ENCODE measurements at regions not wholly inside any gene's neighbourhood (a gene's known extent, or its start where the extent isn't known, plus 50 kb on each side); places are given as distances from the start of the nearest gene placed in this dataset.
"Not testable (repeated sequence)": the region's sequence is repeated elsewhere in the genome, so short reads cannot be mapped to it uniquely, and the experiment has no call there.

GRCh38 chr11:135004495-135004894 lies 592.5 kb upstream of the B3GAT1 start:
- Histone ChIP-seq H3K4me3 (no peak overlapping the region), H3K9me3 (no peaks in the 10 kb centered on the region), H3K27me3 (ENCODE audit: low read depth) (no peaks in the 10 kb centered on the region), H3K36me3 (replicated peaks) (no peaks in the 10 kb centered on the region), H3K4me1 (no peaks in the 10 kb centered on the region)
- no peak for DNase-seq (ENCODE audit: low spot score in 2 of 2)
- in situ Hi-C loops (cut with MboI; ENCODE audit: low sequenced_read_pairs), result no loop called here

DNA sequence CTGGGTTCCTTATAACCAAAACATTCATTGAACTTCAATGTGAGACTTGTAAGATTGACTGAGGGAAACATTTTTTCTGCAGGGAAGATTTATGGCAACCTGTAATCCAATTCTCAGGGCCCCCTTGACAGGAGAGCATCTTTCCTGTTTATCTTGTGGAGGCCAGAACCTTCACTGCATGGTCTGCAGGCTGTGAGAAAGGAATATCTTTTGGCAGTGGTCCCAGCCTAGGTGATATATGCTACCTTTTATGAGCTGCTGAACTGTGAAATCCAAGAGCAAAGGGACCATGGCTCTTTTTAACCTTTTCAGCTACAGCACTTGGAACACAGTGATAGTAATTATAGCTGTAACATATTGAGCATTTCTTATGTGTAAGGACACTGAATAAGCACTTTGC lies 590.2 kb upstream of the B3GAT1 start:
- DNase-seq (ENCODE audit: low spot score in 2 of 2), result no peak
- in situ Hi-C loops (cut with MboI; ENCODE audit: low sequenced_read_pairs), result no loop called here
- Histone ChIP-seq H3K9me3 (no peaks in the 10 kb centered on the region), H3K4me3 (no peak overlapping the region), H3K36me3 (replicated peaks) (no peaks in the 10 kb centered on the region), H3K27me3 (ENCODE audit: low read depth) (no peaks in the 10 kb centered on the region), H3K4me1 (peaks cover 7% of the 10 kb centered on the region)

GRCh38 chr11:135001581-135001980 lies 589.5 kb upstream of the B3GAT1 start:
- in situ Hi-C loops (cut with MboI; ENCODE audit: low sequenced_read_pairs), result no loop called here
- no peak for DNase-seq (ENCODE audit: low spot score in 2 of 2)
- H3K4me1 ChIP-seq, result peaks cover 14% of the 10 kb centered on the region

DNA sequence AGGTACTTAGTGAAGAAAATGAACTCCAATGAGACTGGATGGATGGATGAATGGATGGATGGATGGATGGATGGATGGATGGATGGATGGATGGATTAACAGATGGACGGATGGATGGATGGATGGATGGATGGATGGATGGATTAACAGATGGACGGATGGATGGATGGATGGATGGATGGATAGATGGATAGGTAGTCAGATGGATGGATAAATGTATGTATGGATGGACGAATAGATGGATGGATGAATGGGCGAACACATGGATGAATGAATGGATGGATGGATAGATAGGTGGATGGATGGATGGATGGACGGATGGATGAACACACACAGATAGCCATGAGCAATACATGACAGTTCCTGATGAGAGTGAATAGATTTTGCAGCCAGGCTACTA lies 589.0 kb upstream of the B3GAT1 start:
- in situ Hi-C loops (cut with MboI; ENCODE audit: low sequenced_read_pairs); H3K4me3 ChIP-seq: not testable (repeated sequence)

More at GRCh38 chr11:135001581-135001980, 589.5 kb upstream of the B3GAT1 start:
- no peak overlapping the region for H3K4me3 ChIP-seq
- no peaks in the 10 kb centered on the region for H3K36me3 ChIP-seq (replicated peaks)
- no peaks in the 10 kb centered on the region for H3K9me3 ChIP-seq
- no peaks in the 10 kb centered on the region for H3K27me3 ChIP-seq (ENCODE audit: low read depth)

GRCh38 chr11:134999590-134999989 lies 587.5 kb upstream of the B3GAT1 start:
- Histone ChIP-seq H3K9me3 (no peaks in the 10 kb centered on the region), H3K4me3 (no peak overlapping the region), H3K36me3 (replicated peaks) (no peaks in the 10 kb centered on the region), H3K4me1 (peaks cover 31% of the 10 kb centered on the region), H3K27me3 (ENCODE audit: low read depth) (no peaks in the 10 kb centered on the region)
- in situ Hi-C loops (cut with MboI; ENCODE audit: low sequenced_read_pairs), result no loop called here
- DNase-seq (ENCODE audit: low spot score in 2 of 2), result no peak

More for the DNA sequence above, 589.0 kb upstream of the B3GAT1 start:
- H3K9me3 ChIP-seq; DNase-seq (ENCODE audit: low spot score in 2 of 2); H3K36me3 ChIP-seq (replicated peaks); H3K27me3 ChIP-seq (ENCODE audit: low read depth): not testable (repeated sequence)
- peaks cover 18% of the 10 kb centered on the region for H3K4me1 ChIP-seq

GRCh38 chr11:134997652-134998320 lies 585.7 kb upstream of the B3GAT1 start:
- no peaks in the 10 kb centered on the region for H3K27me3 ChIP-seq (ENCODE audit: low read depth)
- H3K4me3 ChIP-seq, result no peak overlapping the region
- H3K4me1 ChIP-seq, result peaks cover 48% of the 10 kb centered on the region
- H3K9me3 ChIP-seq, result no peaks in the 10 kb centered on the region
- no peaks in the 10 kb centered on the region for H3K36me3 ChIP-seq (replicated peaks)
- DNase-seq (ENCODE audit: low spot score in 2 of 2), result no peak
- in situ Hi-C loops (cut with MboI; ENCODE audit: low sequenced_read_pairs), result no loop called here

- in situ Hi-C loops (cut with MboI; ENCODE audit: low sequenced_read_pairs), result no loop called here
- peaks cover 68% of the 10 kb centered on the region for H3K4me1 ChIP-seq
- no peaks in the 10 kb centered on the region for H3K36me3 ChIP-seq (replicated peaks)
- no peaks in the 10 kb centered on the region for H3K27me3 ChIP-seq (ENCODE audit: low read depth)
- H3K9me3 ChIP-seq, result no peaks in the 10 kb centered on the region
- no peak overlapping the region for H3K4me3 ChIP-seq
- peak; percentile 58 to 79 for DNase-seq (ENCODE audit: low spot score in 2 of 2)
These were observed 583.7 kb upstream of the B3GAT1 start for GRCh38 chr11:134995741-134996140.

DNA sequence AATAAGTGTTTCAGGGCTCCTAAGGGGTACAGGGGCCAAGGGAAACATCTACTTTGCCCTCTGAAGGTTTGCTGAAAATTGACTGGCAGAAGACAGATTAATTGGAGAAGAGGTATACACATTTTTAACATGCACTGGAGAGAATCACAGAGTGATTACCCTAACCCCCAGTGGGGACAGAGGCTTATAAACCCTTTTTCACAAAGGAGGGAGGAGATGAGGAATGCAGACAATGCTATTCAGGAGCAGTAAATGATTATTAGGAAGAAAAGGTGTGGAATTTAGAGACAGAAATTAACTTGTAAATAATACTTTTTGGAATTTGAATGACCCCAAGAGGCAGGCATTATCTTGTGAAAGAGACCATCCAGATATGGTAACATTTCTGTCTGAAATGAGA lies 582.4 kb upstream of the B3GAT1 start:
- no peak overlapping the region for H3K4me3 ChIP-seq
- DNase-seq (ENCODE audit: low spot score in 2 of 2), result peak; percentile 47 to 90
- H3K4me1 ChIP-seq, result peaks cover 79% of the 10 kb centered on the region
- H3K36me3 ChIP-seq (replicated peaks), result no peaks in the 10 kb centered on the region
- no peaks in the 10 kb centered on the region for H3K27me3 ChIP-seq (ENCODE audit: low read depth)
- in situ Hi-C loops (cut with MboI; ENCODE audit: low sequenced_read_pairs), result no loop called here
- H3K9me3 ChIP-seq, result no peaks in the 10 kb centered on the region

- H3K4me3 ChIP-seq, result no peak overlapping the region
- in situ Hi-C loops (cut with MboI; ENCODE audit: low sequenced_read_pairs), result no loop called here
- H3K4me1 ChIP-seq, result peaks cover 79% of the 10 kb centered on the region
- H3K27me3 ChIP-seq (ENCODE audit: low read depth), result no peaks in the 10 kb centered on the region
- H3K9me3 ChIP-seq, result no peaks in the 10 kb centered on the region
- DNase-seq (ENCODE audit: low spot score in 2 of 2), result no peak
- H3K36me3 ChIP-seq (replicated peaks), result no peaks in the 10 kb centered on the region
These were observed 581.7 kb upstream of the B3GAT1 start for GRCh38 chr11:134993691-134994243.

DNA sequence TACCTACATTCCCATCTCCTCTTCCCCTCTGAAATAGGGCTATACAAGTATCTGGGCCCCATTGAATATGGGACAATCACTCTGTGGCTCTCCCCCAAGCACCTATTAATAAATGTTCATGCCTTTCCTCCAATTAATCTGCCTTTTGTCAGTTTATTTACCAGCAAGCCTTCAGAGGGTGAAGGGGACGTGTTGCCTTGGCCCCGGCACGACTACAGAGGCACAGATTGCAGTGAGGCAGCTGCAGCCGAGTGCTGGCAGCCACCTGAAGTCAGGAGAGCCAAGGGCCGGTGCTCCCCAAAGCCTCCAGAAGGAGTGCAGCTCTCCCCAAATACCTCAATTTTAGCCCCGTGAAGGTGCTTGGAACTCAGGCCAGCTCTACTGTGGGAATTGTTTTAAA lies 580.9 kb upstream of the B3GAT1 start:
- peak; percentile 46 to 48 for DNase-seq (ENCODE audit: low spot score in 2 of 2)
- Histone ChIP-seq H3K27me3 (ENCODE audit: low read depth) (no peaks in the 10 kb centered on the region), H3K9me3 (no peaks in the 10 kb centered on the region), H3K36me3 (replicated peaks) (no peaks in the 10 kb centered on the region), H3K4me1 (peaks cover 79% of the 10 kb centered on the region), H3K4me3 (no peak overlapping the region)
- in situ Hi-C loops (cut with MboI; ENCODE audit: low sequenced_read_pairs), result no loop called here

DNA sequence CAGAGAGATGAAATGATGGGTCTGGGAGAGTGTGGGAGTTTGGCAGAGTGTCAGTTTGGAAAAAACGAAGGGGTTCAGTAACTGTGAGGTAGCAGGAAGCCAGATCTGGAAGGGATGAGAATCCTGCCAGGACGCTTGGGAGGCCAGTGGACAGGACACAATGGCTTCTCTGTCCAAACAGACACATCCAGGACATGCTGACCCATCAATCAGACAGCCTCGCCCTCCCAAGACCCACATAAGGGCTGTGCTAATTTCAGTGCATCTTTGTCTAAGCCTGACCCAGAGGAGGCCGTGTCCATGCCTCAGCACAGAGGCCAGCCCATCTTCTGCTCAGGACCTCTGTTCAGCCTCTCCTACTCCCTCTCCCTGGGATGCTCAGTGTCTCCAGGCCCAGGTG lies 576.5 kb upstream of the B3GAT1 start:
- Histone ChIP-seq H3K36me3 (replicated peaks) (no peaks in the 10 kb centered on the region), H3K4me3 (no peak overlapping the region), H3K4me1 (peaks cover 43% of the 10 kb centered on the region), H3K9me3 (no peaks in the 10 kb centered on the region), H3K27me3 (ENCODE audit: low read depth) (no peaks in the 10 kb centered on the region)
- in situ Hi-C loops (cut with MboI; ENCODE audit: low sequenced_read_pairs), result no loop called here
- no peak for DNase-seq (ENCODE audit: low spot score in 2 of 2)

DNA sequence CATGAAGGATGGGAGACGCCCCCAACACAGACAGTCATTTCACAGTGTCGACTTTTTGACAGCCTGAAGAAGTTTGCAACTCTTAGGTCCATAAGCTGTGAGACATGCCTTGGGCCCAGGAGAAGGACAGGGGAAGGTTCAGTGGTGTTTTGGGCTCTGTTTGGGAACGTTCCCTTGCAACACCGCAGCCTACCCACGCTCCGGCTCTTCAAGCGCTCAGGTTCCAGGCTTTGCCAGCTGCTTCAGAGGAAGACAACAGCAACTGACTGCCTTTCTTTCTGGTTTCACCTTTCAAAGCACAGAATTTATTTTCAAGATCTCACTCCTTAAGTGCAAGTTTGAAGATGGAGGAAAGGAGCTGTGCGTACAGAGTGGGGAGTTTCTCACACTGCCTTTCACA lies 575.8 kb upstream of the B3GAT1 start:
- in situ Hi-C loops (cut with MboI; ENCODE audit: low sequenced_read_pairs), result no loop called here

DNA sequence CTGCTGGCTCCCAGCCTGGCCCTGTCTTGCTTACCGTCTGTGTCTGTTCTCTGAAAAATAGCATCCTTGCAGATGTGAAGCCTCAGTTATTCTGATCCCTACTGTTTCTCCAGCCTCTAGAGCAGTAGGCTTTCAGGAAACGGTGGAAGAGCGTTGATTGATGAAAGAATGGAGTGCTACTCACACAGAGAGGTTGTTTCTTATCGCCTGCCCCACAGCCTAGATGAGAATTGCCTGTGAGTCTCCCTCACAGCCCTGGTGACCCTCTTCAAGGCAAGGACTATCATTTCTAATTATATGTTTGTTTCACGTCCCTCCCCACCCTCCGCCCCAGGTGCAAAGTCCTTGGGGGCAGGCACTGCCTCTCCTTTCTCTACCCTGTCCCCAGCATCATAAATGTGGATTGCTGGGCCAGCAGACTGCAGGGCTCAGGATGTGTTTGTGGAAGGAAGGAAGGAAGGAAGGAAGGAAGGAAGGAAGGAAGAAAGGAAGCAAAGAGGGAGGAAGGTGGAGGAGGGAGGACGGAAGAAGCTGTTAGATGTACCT lies 575.3 kb upstream of the B3GAT1 start:
- Histone ChIP-seq H3K36me3 (replicated peaks) (no peaks in the 10 kb centered on the region), H3K4me3 (no peak overlapping the region), H3K4me1 (peaks cover 31% of the 10 kb centered on the region), H3K9me3 (no peaks in the 10 kb centered on the region), H3K27me3 (ENCODE audit: low read depth) (no peaks in the 10 kb centered on the region)
- in situ Hi-C loops (cut with MboI; ENCODE audit: low sequenced_read_pairs), result no loop called here
- no peak for DNase-seq (ENCODE audit: low spot score in 2 of 2)

More for the DNA sequence above, 575.8 kb upstream of the B3GAT1 start:
- Histone ChIP-seq H3K4me3 (no peak overlapping the region), H3K4me1 (peaks cover 36% of the 10 kb centered on the region), H3K9me3 (no peaks in the 10 kb centered on the region), H3K27me3 (ENCODE audit: low read depth) (no peaks in the 10 kb centered on the region), H3K36me3 (replicated peaks) (no peaks in the 10 kb centered on the region)
- no peak for DNase-seq (ENCODE audit: low spot score in 2 of 2)

- H3K4me1 ChIP-seq, result peaks cover 4% of the 10 kb centered on the region
- no peaks in the 10 kb centered on the region for H3K27me3 ChIP-seq (ENCODE audit: low read depth)
- H3K4me3 ChIP-seq, result no peak overlapping the region
- no peaks in the 10 kb centered on the region for H3K9me3 ChIP-seq
- no peaks in the 10 kb centered on the region for H3K36me3 ChIP-seq (replicated peaks)
- in situ Hi-C loops (cut with MboI; ENCODE audit: low sequenced_read_pairs), result no loop called here
- DNase-seq (ENCODE audit: low spot score in 2 of 2), result no peak
These were observed 572.4 kb upstream of the B3GAT1 start for GRCh38 chr11:134984421-134984820.
